Neural progenitor cell (in vitro differentiated cells): ENCODE measurements at regions not wholly inside any gene's neighbourhood (a gene's known extent, or its start where the extent isn't known, plus 50 kb on each side); places are given as distances from the start of the nearest gene placed in this dataset.

Experiments
- CTCF ChIP-seq: fragments of 200-600 bp; sonication (generic); IDR thresholded peaks from 2 replicates; pipeline ENCODE4 v1.5.1; 2017; ENCODE audit warnings: antibody characterized with exemption, mild to moderate bottlenecking
- EZH2phosphoT487 ChIP-seq: fragments of 200-600 bp; sonication (generic); IDR thresholded peaks from 2 replicates; pipeline ENCODE4 v1.6.1; 2017; ENCODE audit warnings: antibody characterized with exemption

- TF ChIP-seq CTCF (no peak), EZH2phosphoT487 (no peak)
These were observed 165.0 kb upstream of the NCKAP5 start for GRCh38 chr2:133732982-133733900.
